ENCODE measurements at regions not wholly inside any gene's neighbourhood (a gene's known extent, or its start where the extent isn't known, plus 50 kb on each side); places are given as distances from the start of the nearest gene placed in this dataset.

DNA sequence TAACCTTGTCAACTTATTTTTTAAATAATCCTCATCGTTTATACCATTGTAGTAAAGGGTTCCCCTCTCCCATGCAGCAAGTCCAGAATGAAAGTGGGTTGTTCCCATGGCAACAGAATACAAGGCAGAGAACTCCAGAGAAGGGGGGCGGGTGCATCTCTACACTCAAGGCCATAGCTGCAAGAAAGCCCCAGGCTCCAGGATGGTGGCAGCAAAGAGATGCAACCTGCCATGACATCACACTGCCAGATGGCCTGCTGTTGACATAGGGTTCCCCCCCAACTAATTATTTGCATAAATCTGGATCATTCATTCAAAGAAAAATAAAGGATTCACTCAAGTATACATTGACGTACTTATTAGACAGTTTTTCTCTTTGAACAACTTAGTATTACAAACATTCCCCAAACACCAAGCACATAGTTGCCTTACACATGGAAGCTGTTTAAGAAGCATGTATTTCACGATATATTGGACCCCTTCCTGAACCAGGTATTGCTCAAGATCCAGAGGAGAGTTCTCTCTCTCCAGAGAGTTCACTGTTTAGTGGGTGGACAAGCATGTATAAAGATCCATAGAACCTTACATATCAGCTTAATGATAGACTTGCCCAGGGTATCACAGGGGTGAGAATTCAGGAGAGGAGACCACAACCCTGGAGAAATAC lies 87.4 kb upstream of the KLF7 start:
- TF ChIP-seq, protein P1, sequence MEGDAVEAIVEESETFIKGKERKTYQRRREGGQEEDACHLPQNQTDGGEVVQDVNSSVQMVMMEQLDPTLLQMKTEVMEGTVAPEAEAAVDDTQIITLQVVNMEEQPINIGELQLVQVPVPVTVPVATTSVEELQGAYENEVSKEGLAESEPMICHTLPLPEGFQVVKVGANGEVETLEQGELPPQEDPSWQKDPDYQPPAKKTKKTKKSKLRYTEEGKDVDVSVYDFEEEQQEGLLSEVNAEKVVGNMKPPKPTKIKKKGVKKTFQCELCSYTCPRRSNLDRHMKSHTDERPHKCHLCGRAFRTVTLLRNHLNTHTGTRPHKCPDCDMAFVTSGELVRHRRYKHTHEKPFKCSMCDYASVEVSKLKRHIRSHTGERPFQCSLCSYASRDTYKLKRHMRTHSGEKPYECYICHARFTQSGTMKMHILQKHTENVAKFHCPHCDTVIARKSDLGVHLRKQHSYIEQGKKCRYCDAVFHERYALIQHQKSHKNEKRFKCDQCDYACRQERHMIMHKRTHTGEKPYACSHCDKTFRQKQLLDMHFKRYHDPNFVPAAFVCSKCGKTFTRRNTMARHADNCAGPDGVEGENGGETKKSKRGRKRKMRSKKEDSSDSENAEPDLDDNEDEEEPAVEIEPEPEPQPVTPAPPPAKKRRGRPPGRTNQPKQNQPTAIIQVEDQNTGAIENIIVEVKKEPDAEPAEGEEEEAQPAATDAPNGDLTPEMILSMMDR (IDR thresholded peaks at IDR 0.05; ENCODE audit: low read depth, low read length): no peak
- TF ChIP-seq EZH2phosphoT487 (IDR thresholded peaks at IDR 0.05; ENCODE audit: low read depth): no peak

All from OCI-LY3 (cell line).